ENCODE measurements at regions not wholly inside any gene's neighbourhood (a gene's known extent, or its start where the extent isn't known, plus 50 kb on each side); places are given as distances from the start of the nearest gene placed in this dataset.
"Not testable (repeated sequence)": the region's sequence is repeated elsewhere in the genome, so short reads cannot be mapped to it uniquely, and the experiment has no call there.

GRCh38 chr2:101645886-101646285 is 51.6 kb upstream of the MAP4K4 start:
- H3K27me3 Mint-ChIP-seq (ENCODE audit: unreplicated experiment); H3K4me1 Mint-ChIP-seq (ENCODE audit: unreplicated experiment): not testable (repeated sequence)

GRCh38 chr2:101644842-101645383 is 52.6 kb upstream of the MAP4K4 start:
- Mint-ChIP-seq H3K4me1 (ENCODE audit: unreplicated experiment) (no peaks in the 10 kb centered on the region), H3K36me3 (ENCODE audit: unreplicated experiment) (no peaks in the 10 kb centered on the region), H3K27me3 (ENCODE audit: unreplicated experiment) (peaks cover 6% of the 10 kb centered on the region), H3K9me3 (ENCODE audit: unreplicated experiment) (peaks cover 4% of the 10 kb centered on the region), H3K27ac (ENCODE audit: unreplicated experiment) (no peak overlapping the region), H3K4me3 (ENCODE audit: unreplicated experiment) (no peak overlapping the region)
- TF ChIP-seq, protein P1, sequence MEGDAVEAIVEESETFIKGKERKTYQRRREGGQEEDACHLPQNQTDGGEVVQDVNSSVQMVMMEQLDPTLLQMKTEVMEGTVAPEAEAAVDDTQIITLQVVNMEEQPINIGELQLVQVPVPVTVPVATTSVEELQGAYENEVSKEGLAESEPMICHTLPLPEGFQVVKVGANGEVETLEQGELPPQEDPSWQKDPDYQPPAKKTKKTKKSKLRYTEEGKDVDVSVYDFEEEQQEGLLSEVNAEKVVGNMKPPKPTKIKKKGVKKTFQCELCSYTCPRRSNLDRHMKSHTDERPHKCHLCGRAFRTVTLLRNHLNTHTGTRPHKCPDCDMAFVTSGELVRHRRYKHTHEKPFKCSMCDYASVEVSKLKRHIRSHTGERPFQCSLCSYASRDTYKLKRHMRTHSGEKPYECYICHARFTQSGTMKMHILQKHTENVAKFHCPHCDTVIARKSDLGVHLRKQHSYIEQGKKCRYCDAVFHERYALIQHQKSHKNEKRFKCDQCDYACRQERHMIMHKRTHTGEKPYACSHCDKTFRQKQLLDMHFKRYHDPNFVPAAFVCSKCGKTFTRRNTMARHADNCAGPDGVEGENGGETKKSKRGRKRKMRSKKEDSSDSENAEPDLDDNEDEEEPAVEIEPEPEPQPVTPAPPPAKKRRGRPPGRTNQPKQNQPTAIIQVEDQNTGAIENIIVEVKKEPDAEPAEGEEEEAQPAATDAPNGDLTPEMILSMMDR (IDR thresholded peaks at IDR 0.05): no peak
- no peak for DNase-seq (ENCODE audit: extremely low spot score, unreplicated experiment)

More at GRCh38 chr2:101645886-101646285, 51.6 kb upstream of the MAP4K4 start:
- not testable (repeated sequence) for H3K27ac Mint-ChIP-seq (ENCODE audit: unreplicated experiment); DNase-seq (ENCODE audit: extremely low spot score, unreplicated experiment); H3K4me3 Mint-ChIP-seq (ENCODE audit: unreplicated experiment); H3K36me3 Mint-ChIP-seq (ENCODE audit: unreplicated experiment); H3K9me3 Mint-ChIP-seq (ENCODE audit: unreplicated experiment)

GRCh38 chr2:101643004-101643524 is 54.4 kb upstream of the MAP4K4 start:
- Mint-ChIP-seq H3K9me3 (ENCODE audit: unreplicated experiment) (peaks cover 4% of the 10 kb centered on the region), H3K36me3 (ENCODE audit: unreplicated experiment) (no peaks in the 10 kb centered on the region), H3K27ac (ENCODE audit: unreplicated experiment) (no peak overlapping the region), H3K27me3 (ENCODE audit: unreplicated experiment) (peaks cover 6% of the 10 kb centered on the region), H3K4me3 (ENCODE audit: unreplicated experiment) (no peak overlapping the region), H3K4me1 (ENCODE audit: unreplicated experiment) (no peaks in the 10 kb centered on the region)
- TF ChIP-seq, protein P1 (IDR thresholded peaks at IDR 0.05): no peak
- DNase-seq (ENCODE audit: extremely low spot score, unreplicated experiment): no peak

DNA sequence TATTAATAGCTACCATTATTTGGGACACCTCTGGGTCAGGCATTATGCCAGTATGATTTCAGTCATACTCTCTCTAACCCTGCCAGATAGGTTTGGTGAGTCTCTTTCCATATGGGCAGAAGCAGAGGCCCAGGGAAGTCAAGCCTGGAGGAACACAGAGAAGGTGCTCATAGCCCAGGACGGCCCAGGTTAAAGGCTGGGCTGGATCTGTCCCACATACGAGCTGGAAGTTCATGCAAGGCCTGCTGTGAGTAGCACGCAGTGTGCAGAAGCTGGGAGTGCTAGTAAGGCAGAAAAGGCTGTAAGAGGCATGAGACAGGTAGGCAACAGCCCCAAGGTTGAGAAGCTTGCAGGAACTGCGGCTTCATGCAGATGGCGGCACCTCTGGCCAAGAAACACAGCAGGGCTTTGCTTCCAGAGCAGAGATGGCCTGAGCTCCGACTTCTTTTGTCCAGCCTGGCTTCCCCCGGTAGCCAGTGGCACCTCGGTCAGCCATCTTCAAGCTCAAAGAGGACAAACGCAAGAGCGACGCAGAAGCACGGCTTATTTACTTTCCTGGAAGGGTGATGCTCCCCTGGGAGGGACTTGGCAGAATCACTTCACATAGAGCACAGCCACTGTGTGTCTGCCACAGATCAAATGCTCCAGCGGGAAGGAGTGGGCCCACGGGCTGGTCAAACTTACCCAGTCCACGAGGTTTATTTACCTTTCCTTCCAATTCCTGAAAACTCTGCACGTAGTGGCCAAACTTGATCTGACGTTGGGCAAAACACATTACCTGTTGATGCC is 58.5 kb upstream of the MAP4K4 start:
- Mint-ChIP-seq H3K27me3 (ENCODE audit: unreplicated experiment) (peaks cover 10% of the 10 kb centered on the region), H3K4me3 (ENCODE audit: unreplicated experiment) (no peak overlapping the region), H3K36me3 (ENCODE audit: unreplicated experiment) (no peaks in the 10 kb centered on the region), H3K9me3 (ENCODE audit: unreplicated experiment) (peaks cover 4% of the 10 kb centered on the region), H3K27ac (ENCODE audit: unreplicated experiment) (no peak overlapping the region), H3K4me1 (ENCODE audit: unreplicated experiment) (no peaks in the 10 kb centered on the region)
- no peak for DNase-seq (ENCODE audit: extremely low spot score, unreplicated experiment)
- TF ChIP-seq, protein P1 (IDR thresholded peaks at IDR 0.05): no peak

DNA sequence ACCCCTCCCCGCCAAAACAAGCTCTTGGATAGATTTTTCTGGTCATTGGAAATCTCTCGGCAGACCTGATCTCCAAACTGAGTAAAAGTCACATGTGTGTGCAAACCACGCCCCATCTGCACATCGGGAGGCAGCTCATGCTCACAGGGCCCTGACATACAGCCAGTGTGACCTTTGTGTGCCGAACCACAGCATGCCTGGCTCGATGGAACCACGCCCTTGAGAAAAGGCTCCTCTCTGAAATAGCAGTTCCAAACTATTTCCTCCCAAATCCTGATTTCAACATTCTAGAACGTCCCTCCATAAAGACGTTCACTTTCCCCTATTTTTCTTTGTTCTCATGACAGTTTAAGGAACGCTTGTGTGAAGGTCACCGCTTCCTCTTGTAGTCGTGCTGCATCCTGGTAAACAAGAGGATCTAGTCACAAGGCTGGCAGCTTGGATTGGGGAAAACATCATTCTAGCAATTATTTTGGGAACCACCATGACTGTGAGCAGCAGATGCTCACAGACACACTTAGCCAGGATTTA is 59.3 kb upstream of the MAP4K4 start:
- peaks cover 9% of the 10 kb centered on the region for H3K27me3 Mint-ChIP-seq (ENCODE audit: unreplicated experiment)
- TF ChIP-seq, protein P1 (IDR thresholded peaks at IDR 0.05): no peak
- H3K4me3 Mint-ChIP-seq (ENCODE audit: unreplicated experiment): no peak overlapping the region
- no peak for DNase-seq (ENCODE audit: extremely low spot score, unreplicated experiment)
- H3K4me1 Mint-ChIP-seq (ENCODE audit: unreplicated experiment): no peaks in the 10 kb centered on the region
- H3K36me3 Mint-ChIP-seq (ENCODE audit: unreplicated experiment): no peaks in the 10 kb centered on the region
- no peak overlapping the region for H3K27ac Mint-ChIP-seq (ENCODE audit: unreplicated experiment)
- peaks cover 4% of the 10 kb centered on the region for H3K9me3 Mint-ChIP-seq (ENCODE audit: unreplicated experiment)
